ENCODE measurements at regions not wholly inside any gene's neighbourhood (a gene's known extent, or its start where the extent isn't known, plus 50 kb on each side); places are given as distances from the start of the nearest gene placed in this dataset.

GRCh38 chr18:29176681-29177080 is 999.8 kb upstream of the CDH2 start:
- H3K4me1 ChIP-seq = no peaks in the 10 kb centered on the region
- H3K4me3 ChIP-seq = no peak overlapping the region
- H3K27ac ChIP-seq = no peak overlapping the region
- H3K4me2 ChIP-seq = no peak overlapping the region
- H3K9ac ChIP-seq = no peak overlapping the region
- H3K9me3 ChIP-seq = no peaks in the 10 kb centered on the region
- no peaks in the 10 kb centered on the region for H4K20me1 ChIP-seq
- no peak for TF ChIP-seq Cebpa-rat (IDR thresholded peaks at IDR 0.05)
- H3K36me3 ChIP-seq = no peaks in the 10 kb centered on the region
- no peaks in the 10 kb centered on the region for H3K27me3 ChIP-seq

GRCh38 chr18:29174891-29175290 is 998.0 kb upstream of the CDH2 start:
- H3K36me3 ChIP-seq = no peaks in the 10 kb centered on the region
- H3K27ac ChIP-seq = no peak overlapping the region
- no peak for TF ChIP-seq Cebpa-rat (IDR thresholded peaks at IDR 0.05)
- H3K4me3 ChIP-seq = no peak overlapping the region
- no peaks in the 10 kb centered on the region for H3K4me1 ChIP-seq
- H3K9ac ChIP-seq = no peak overlapping the region
- H3K9me3 ChIP-seq = no peaks in the 10 kb centered on the region
- H3K4me2 ChIP-seq = no peak overlapping the region
- H3K27me3 ChIP-seq = no peaks in the 10 kb centered on the region
- H4K20me1 ChIP-seq = no peaks in the 10 kb centered on the region

GRCh38 chr18:29172756-29173067 is 995.8 kb upstream of the CDH2 start:
- Histone ChIP-seq H3K36me3 (no peaks in the 10 kb centered on the region), H3K27me3 (no peaks in the 10 kb centered on the region), H3K9ac (no peak overlapping the region), H4K20me1 (no peaks in the 10 kb centered on the region), H3K27ac (no peak overlapping the region), H3K4me1 (no peaks in the 10 kb centered on the region), H3K4me2 (no peak overlapping the region), H3K4me3 (no peak overlapping the region), H3K9me3 (no peaks in the 10 kb centered on the region)
- TF ChIP-seq Cebpa-rat (IDR thresholded peaks at IDR 0.05) = no peak

GRCh38 chr18:29171892-29172755 is 995.2 kb upstream of the CDH2 start:
- no peak overlapping the region for H3K27ac ChIP-seq
- no peaks in the 10 kb centered on the region for H3K4me1 ChIP-seq
- no peak overlapping the region for H3K4me3 ChIP-seq
- no peak overlapping the region for H3K4me2 ChIP-seq
- H3K9me3 ChIP-seq = no peaks in the 10 kb centered on the region
- TF ChIP-seq Cebpa-rat (IDR thresholded peaks at IDR 0.05) = no peak
- no peaks in the 10 kb centered on the region for H4K20me1 ChIP-seq
- no peaks in the 10 kb centered on the region for H3K27me3 ChIP-seq
- H3K36me3 ChIP-seq = no peaks in the 10 kb centered on the region
- H3K9ac ChIP-seq = no peak overlapping the region

- Histone ChIP-seq H3K4me1 (no peaks in the 10 kb centered on the region), H3K4me2 (no peak overlapping the region), H3K9me3 (no peaks in the 10 kb centered on the region), H3K27ac (no peak overlapping the region), H3K27me3 (no peaks in the 10 kb centered on the region), H3K9ac (no peak overlapping the region), H3K4me3 (no peak overlapping the region), H4K20me1 (no peaks in the 10 kb centered on the region), H3K36me3 (no peaks in the 10 kb centered on the region)
- TF ChIP-seq Cebpa-rat (IDR thresholded peaks at IDR 0.05) = no peak
Measured at GRCh38 chr18:29169599-29169998, 992.7 kb upstream of the CDH2 start.

GRCh38 chr18:29164993-29165599 is 988.2 kb upstream of the CDH2 start:
- no peak overlapping the region for H3K27ac ChIP-seq
- no peaks in the 10 kb centered on the region for H3K27me3 ChIP-seq
- H4K20me1 ChIP-seq = no peaks in the 10 kb centered on the region
- no peak overlapping the region for H3K4me3 ChIP-seq
- no peaks in the 10 kb centered on the region for H3K4me1 ChIP-seq
- H3K4me2 ChIP-seq = no peak overlapping the region
- H3K9ac ChIP-seq = no peak overlapping the region
- H3K36me3 ChIP-seq = no peaks in the 10 kb centered on the region
- no peaks in the 10 kb centered on the region for H3K9me3 ChIP-seq
- TF ChIP-seq Cebpa-rat (IDR thresholded peaks at IDR 0.05) = no peak

- no peak overlapping the region for H3K9ac ChIP-seq
- H3K4me2 ChIP-seq = no peak overlapping the region
- H3K36me3 ChIP-seq = no peaks in the 10 kb centered on the region
- H3K4me3 ChIP-seq = no peak overlapping the region
- no peaks in the 10 kb centered on the region for H3K9me3 ChIP-seq
- H3K4me1 ChIP-seq = no peaks in the 10 kb centered on the region
- H3K27ac ChIP-seq = no peak overlapping the region
- no peaks in the 10 kb centered on the region for H3K27me3 ChIP-seq
- H4K20me1 ChIP-seq = no peaks in the 10 kb centered on the region
- no peak for TF ChIP-seq Cebpa-rat (IDR thresholded peaks at IDR 0.05)
Measured at GRCh38 chr18:29164020-29164706, 987.2 kb upstream of the CDH2 start.

GRCh38 chr18:29163596-29163995 is 986.7 kb upstream of the CDH2 start:
- H3K4me3 ChIP-seq = no peak overlapping the region
- no peak overlapping the region for H3K9ac ChIP-seq
- no peaks in the 10 kb centered on the region for H4K20me1 ChIP-seq
- no peak overlapping the region for H3K4me2 ChIP-seq
- H3K9me3 ChIP-seq = no peaks in the 10 kb centered on the region
- H3K4me1 ChIP-seq = no peaks in the 10 kb centered on the region
- H3K27ac ChIP-seq = no peak overlapping the region
- no peaks in the 10 kb centered on the region for H3K27me3 ChIP-seq
- no peak for TF ChIP-seq Cebpa-rat (IDR thresholded peaks at IDR 0.05)
- no peaks in the 10 kb centered on the region for H3K36me3 ChIP-seq

GRCh38 chr18:29161429-29161828 is 984.5 kb upstream of the CDH2 start:
- Histone ChIP-seq H3K4me2 (no peak overlapping the region), H3K27me3 (no peaks in the 10 kb centered on the region), H3K9ac (no peak overlapping the region), H3K4me1 (no peaks in the 10 kb centered on the region), H3K36me3 (no peaks in the 10 kb centered on the region), H3K9me3 (no peaks in the 10 kb centered on the region), H4K20me1 (no peaks in the 10 kb centered on the region), H3K4me3 (no peak overlapping the region), H3K27ac (no peak overlapping the region)
- TF ChIP-seq Cebpa-rat (IDR thresholded peaks at IDR 0.05) = no peak

GRCh38 chr18:29160170-29160569 is 983.2 kb upstream of the CDH2 start:
- Histone ChIP-seq H3K36me3 (no peaks in the 10 kb centered on the region), H3K27ac (no peak overlapping the region), H3K9ac (no peak overlapping the region), H3K4me3 (no peak overlapping the region), H4K20me1 (no peaks in the 10 kb centered on the region), H3K4me2 (no peak overlapping the region), H3K9me3 (no peaks in the 10 kb centered on the region), H3K27me3 (no peaks in the 10 kb centered on the region), H3K4me1 (no peaks in the 10 kb centered on the region)
- TF ChIP-seq Cebpa-rat (IDR thresholded peaks at IDR 0.05) = no peak
